Parathyroid adenoma (tissue), 2 donors: ENCODE measurements at regions not wholly inside any gene's neighbourhood (a gene's known extent, or its start where the extent isn't known, plus 50 kb on each side); places are given as distances from the start of the nearest gene placed in this dataset.
"Not testable (repeated sequence)": the region's sequence is repeated elsewhere in the genome, so short reads cannot be mapped to it uniquely, and the experiment has no call there.

Source experiments
- H2AFZ ChIP-seq: fragments of 300-600 bp; sonication (generic); one replicate; pipeline ENCODE4 v1.7.0; 2017; ENCODE audit warnings: antibody characterized with exemption, mild to moderate bottlenecking
- H3K27ac ChIP-seq: fragments of 300-600 bp; sonication (generic); one replicate; pipeline ENCODE4 v1.7.0; 2017
- H3K27me3 ChIP-seq: fragments of 300-600 bp; sonication (generic); one replicate; pipeline ENCODE4 v1.7.0; 2017; ENCODE audit warnings: low read length; ENCODE audit not compliant: control insufficient read depth, insufficient read depth
- H3K36me3 ChIP-seq: fragments of 300-600 bp; sonication (generic); one replicate; pipeline ENCODE4 v1.7.0; 2017; ENCODE audit warnings: low read length; ENCODE audit not compliant: control insufficient read depth, insufficient read depth
- H3K4me1 ChIP-seq: fragments of 300-600 bp; sonication (generic); one replicate; pipeline ENCODE4 v1.7.0; 2017; ENCODE audit warnings: control low read depth
- H3K4me2 ChIP-seq: fragments of 300-600 bp; sonication (generic); one replicate; pipeline ENCODE4 v1.7.0; 2017; ENCODE audit warnings: low read length
- H3K4me3 ChIP-seq: fragments of 300-600 bp; sonication (generic); one replicate; pipeline ENCODE4 v1.7.0; 2017; ENCODE audit warnings: low read depth, low read length
- H3K79me2 ChIP-seq: fragments of 300-600 bp; sonication (generic); one replicate; pipeline ENCODE4 v1.7.0; 2017; ENCODE audit warnings: control low read depth
- H3K9ac ChIP-seq: fragments of 300-600 bp; sonication (generic); one replicate; pipeline ENCODE4 v1.7.0; 2017; ENCODE audit warnings: mild to moderate bottlenecking
- H3K9me3 ChIP-seq: fragments of 300-600 bp; sonication (generic); one replicate; pipeline ENCODE4 v1.7.0; 2017; ENCODE audit warnings: low read length; ENCODE audit not compliant: control insufficient read depth
- TF ChIP-seq, protein P1 (sequence below): fragments of 300-600 bp; sonication (generic); IDR thresholded peaks from one replicate; pipeline ENCODE4 v1.7.0; 2017; ENCODE audit warnings: antibody characterized with exemption, mild to moderate bottlenecking
- donor health status: primary hyperparathyroidism.

DNA sequence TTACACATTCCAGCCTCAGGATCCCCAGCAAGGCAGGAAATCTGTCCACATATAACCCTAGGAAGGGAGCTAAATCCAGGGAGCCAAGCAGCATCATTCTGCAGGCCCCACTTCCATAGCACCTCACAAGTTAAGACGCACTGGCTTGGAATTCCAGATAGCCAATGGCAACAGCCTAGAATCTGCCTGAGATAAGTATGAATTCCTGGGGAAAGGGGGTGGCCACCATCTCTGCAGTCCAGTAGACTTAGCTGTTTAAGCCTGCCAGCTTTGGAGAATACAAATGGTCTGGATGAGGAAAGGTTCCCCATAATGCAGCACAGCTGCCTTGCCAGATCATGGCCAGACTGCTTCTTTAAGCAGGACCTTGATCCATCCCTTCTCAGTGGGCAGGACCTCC, 179.4 kb upstream of the PRSS1 start:
- H3K27ac ChIP-seq: no peak overlapping the region
- no peak overlapping the region for H3K4me3 ChIP-seq
- H3K27me3 ChIP-seq: no peaks in the 10 kb centered on the region
- no peaks in the 10 kb centered on the region for H3K9me3 ChIP-seq
- H3K4me2 ChIP-seq: no peak overlapping the region
- no peaks in the 10 kb centered on the region for H3K4me1 ChIP-seq
- H3K36me3 ChIP-seq: no peaks in the 10 kb centered on the region
- no peaks in the 10 kb centered on the region for H3K79me2 ChIP-seq
- TF ChIP-seq, protein P1, sequence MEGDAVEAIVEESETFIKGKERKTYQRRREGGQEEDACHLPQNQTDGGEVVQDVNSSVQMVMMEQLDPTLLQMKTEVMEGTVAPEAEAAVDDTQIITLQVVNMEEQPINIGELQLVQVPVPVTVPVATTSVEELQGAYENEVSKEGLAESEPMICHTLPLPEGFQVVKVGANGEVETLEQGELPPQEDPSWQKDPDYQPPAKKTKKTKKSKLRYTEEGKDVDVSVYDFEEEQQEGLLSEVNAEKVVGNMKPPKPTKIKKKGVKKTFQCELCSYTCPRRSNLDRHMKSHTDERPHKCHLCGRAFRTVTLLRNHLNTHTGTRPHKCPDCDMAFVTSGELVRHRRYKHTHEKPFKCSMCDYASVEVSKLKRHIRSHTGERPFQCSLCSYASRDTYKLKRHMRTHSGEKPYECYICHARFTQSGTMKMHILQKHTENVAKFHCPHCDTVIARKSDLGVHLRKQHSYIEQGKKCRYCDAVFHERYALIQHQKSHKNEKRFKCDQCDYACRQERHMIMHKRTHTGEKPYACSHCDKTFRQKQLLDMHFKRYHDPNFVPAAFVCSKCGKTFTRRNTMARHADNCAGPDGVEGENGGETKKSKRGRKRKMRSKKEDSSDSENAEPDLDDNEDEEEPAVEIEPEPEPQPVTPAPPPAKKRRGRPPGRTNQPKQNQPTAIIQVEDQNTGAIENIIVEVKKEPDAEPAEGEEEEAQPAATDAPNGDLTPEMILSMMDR: no peak
- no peak overlapping the region for H2AFZ ChIP-seq
- H3K9ac ChIP-seq: no peak overlapping the region

- Histone ChIP-seq H3K27me3 (no peaks in the 10 kb centered on the region), H3K9me3 (no peaks in the 10 kb centered on the region), H3K4me3 (no peak overlapping the region), H3K36me3 (no peaks in the 10 kb centered on the region), H3K4me2 (no peak overlapping the region), H3K9ac (no peak overlapping the region), H3K27ac (no peak overlapping the region), H2AFZ (no peak overlapping the region), H3K79me2 (no peaks in the 10 kb centered on the region), H3K4me1 (no peaks in the 10 kb centered on the region)
- TF ChIP-seq, protein P1: no peak
These were observed 180.7 kb upstream of the PRSS1 start for GRCh38 chr7:142568435-142569097.

DNA sequence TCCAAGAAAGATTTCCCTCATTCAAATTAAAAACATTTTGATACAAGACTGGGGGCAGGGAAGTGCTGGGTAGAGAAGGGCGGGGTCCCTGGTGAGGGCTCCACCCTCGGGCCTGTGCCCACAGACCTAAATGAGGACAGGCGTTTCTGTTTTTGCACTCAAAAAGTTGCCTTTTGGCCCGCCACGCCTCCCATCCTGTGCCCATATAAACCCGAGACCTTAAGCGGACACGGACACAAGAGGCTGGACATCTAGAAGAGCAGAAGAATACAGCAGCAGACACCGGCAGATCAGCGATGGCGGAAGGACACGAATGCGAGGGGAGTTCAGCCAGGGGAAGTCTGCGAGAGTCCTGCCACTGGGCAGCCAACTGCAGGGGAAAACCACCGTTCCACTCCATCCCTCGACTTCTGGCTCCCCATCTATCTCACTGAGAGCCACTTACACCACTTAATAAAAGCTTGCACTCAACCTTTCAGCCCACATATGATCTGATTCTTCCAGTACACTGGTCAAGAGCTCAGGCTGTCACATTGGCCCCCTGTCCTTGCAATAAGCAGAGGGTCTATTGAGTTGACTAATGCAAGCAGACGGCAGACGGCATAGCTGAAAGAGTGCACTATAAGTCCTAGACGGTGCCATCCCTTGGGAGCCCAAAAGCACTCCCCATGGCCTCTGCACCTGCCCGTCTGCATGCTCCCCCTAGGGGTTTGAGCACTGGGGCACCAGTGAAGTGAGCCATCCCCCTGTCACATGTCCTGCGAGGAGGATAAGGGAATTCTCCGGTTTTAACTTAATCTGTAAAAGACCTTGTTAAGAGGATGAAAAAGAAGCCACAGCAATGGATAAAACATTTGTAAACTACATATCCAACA, 181.8 kb upstream of the PRSS1 start:
- TF ChIP-seq, protein P1: no peak
- Histone ChIP-seq H3K9ac (no peak overlapping the region), H2AFZ (no peak overlapping the region), H3K79me2 (no peaks in the 10 kb centered on the region), H3K27ac (no peak overlapping the region), H3K27me3 (no peaks in the 10 kb centered on the region), H3K4me2 (no peak overlapping the region), H3K36me3 (no peaks in the 10 kb centered on the region), H3K9me3 (no peaks in the 10 kb centered on the region), H3K4me1 (no peaks in the 10 kb centered on the region), H3K4me3 (no peak overlapping the region)

DNA sequence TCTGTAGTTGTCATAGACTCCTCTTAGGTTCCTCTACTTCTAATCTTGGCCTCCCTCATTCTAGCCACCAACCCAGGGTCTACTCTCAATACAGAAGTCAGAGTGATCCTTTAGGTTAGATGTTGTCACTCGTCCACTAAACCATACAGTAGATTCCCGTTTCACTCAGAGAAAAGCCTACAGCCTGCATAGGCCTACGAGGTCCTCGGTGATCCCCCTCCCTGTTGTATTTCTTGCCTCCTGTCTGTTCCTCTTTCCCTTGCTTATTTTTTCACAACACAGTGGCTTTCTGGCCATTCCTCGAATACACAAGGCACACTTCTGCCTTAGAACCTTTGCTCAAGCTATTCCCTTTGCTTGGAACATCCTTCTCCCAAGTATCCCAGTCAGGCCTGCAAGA, 183.0 kb upstream of the PRSS1 start:
- TF ChIP-seq, protein P1: no peak
- Histone ChIP-seq H3K9me3 (no peaks in the 10 kb centered on the region), H3K4me1 (no peaks in the 10 kb centered on the region), H3K27me3 (no peaks in the 10 kb centered on the region), H3K27ac (no peak overlapping the region), H3K36me3 (no peaks in the 10 kb centered on the region), H3K9ac (no peak overlapping the region), H2AFZ (no peak overlapping the region), H3K79me2 (no peaks in the 10 kb centered on the region), H3K4me3 (no peak overlapping the region), H3K4me2 (no peak overlapping the region)

DNA sequence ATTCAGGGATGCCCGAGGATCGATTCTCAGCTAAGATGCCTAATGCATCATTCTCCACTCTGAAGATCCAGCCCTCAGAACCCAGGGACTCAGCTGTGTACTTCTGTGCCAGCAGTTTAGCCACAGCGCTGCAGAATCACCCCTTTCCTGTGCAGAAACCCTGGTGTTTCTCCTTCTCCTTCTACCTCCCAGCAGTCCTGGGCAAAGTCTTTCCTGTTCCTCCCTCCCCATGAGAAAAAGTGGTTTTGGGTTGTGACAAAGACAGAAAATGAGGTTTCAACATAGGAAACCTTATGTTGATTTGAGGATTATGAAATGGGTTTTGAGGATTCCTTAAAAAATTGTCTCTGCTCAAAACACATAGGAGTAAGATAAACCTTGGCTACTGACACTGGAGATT, 185.1 kb upstream of the PRSS1 start:
- H2AFZ ChIP-seq, H3K4me1 ChIP-seq, H3K9ac ChIP-seq, H3K79me2 ChIP-seq, H3K27me3 ChIP-seq, H3K36me3 ChIP-seq, H3K4me3 ChIP-seq, H3K27ac ChIP-seq, H3K9me3 ChIP-seq, H3K4me2 ChIP-seq: not testable (repeated sequence)
